Heart left ventricle (tissue), 13 donors: ENCODE measurements at regions not wholly inside any gene's neighbourhood (a gene's known extent, or its start where the extent isn't known, plus 50 kb on each side); places are given as distances from the start of the nearest gene placed in this dataset.

Experiments
- CTCF ChIP-seq, 12 donors: fragments of 200-600 bp; sonication (generic) in 4 of 12; IDR thresholded peaks; one replicate each; pipeline versions ENCODE4 v1.5.0 to v1.8.0; 2018 to 2022; ENCODE audit warnings: antibody characterized with exemption in 12 of 12, mild to moderate bottlenecking in 5 of 12
- POLR2A ChIP-seq, 2 donors: fragments of 450-650 bp; IDR thresholded peaks; one replicate each; pipeline ENCODE4 v1.6.1; 2017; ENCODE audit warnings: antibody characterized with exemption in 2 of 2, mild to moderate bottlenecking in 2 of 2, moderate library complexity in 2 of 2
- donor health status: ischemic (EF 13 %, LVEDD 7.1; RV severe dilation, severe dysfunction).
- donor health status: DM: no; HTN: yes; CAD: no.
- donor health status: DM: no; HTN: no; CAD: no.
- donor health status: ischemic (EF 25% LVEDD 6.9; RV normal size, moderate dysfunction).
- donor health status: ischemic (EF 25% LVEDD 5.7; RV mildly dilated, moderate dysfunction).
- donor health status: ischemic (EF 35%, LVEDD 5.7; RV mildly dilated, moderate dysfunction).
- donor health status: nonischemic (EF 11% LVEDD 7.7; RV severe dilation, severe dysfunction).
- donor health status: DM: yes; HTN: yes; CAD: no.
- donor health status: PGD.
- donor health status: ischemic (EF 29% LVEDD 5.4; RV normal size, mild dysfunction).
- donor health status: nonischemic (EF 23%, LVEDD 6.1; RV moderate dilation, normal function).

GRCh38 chr2:9103663-9104277 lies 100.3 kb upstream of the MBOAT2 start:
- TF ChIP-seq CTCF (IDR thresholded peaks at IDR 0.05): no peak
- TF ChIP-seq POLR2A (IDR thresholded peaks at IDR 0.05): no peak
